Superior temporal gyrus (tissue), 1 donor: ENCODE measurements at regions not wholly inside any gene's neighbourhood (a gene's known extent, or its start where the extent isn't known, plus 50 kb on each side); places are given as distances from the start of the nearest gene placed in this dataset.
A peak's percentile ranks its signal among the peaks of the same experiment; 100 is the strongest.

Experiments used
- DNase-seq: peaks from one replicate; pipeline ENCODE4 v3.0.0-alpha.2; 2016; ENCODE audit errors: extremely low spot score

DNA sequence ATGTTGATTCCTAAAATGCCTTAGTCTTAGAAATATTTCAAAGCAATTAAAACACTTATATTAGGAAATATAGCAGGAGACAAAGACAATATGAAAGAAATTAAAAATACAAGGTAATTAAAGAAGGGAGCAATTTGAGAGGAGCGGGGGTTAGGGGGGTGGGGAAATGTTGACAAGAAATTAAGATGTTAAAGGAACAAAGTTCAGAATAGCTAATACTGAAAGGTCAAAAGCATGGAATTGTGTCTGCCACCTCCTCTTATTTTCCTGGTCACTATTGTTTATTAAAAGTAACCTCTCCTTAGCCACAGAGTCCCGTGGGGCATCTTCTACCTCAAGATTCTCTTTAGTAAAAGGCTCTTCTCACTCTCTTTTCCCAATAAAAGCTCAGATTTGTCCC, 244.1 kb downstream of the MREG start:
- DNase-seq: no peak

DNA sequence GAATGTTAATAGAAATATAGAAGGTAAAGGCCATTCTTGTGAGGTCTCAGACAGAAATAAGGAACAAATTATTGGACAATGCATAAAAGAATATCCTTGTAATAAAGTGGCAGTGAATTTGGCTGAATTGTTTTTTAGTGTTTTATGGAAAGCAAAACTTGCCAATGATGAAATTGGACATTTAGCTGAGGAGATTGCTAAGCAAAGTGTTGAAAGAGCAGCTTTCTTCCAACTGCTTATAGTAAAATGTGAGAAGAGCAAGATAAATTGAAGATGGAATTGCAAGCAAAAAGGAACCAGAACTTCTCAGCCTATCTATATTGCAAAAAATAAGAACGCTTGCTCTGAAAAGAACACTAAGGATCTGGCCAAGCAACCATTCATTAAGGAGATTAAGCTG, 245.7 kb downstream of the MREG start:
- DNase-seq: no peak

- DNase-seq: no peak
These were observed 247.5 kb downstream of the MREG start for GRCh38 chr2:215765729-215766360.

GRCh38 chr2:215764441-215765048, 248.8 kb downstream of the MREG start:
- no peak for DNase-seq

GRCh38 chr2:215760557-215760956, 252.8 kb downstream of the MREG start:
- DNase-seq: no peak

GRCh38 chr2:215760091-215760490, 253.3 kb downstream of the MREG start:
- no peak for DNase-seq

GRCh38 chr2:215758691-215759090, 254.7 kb downstream of the MREG start:
- DNase-seq: no peak

DNA sequence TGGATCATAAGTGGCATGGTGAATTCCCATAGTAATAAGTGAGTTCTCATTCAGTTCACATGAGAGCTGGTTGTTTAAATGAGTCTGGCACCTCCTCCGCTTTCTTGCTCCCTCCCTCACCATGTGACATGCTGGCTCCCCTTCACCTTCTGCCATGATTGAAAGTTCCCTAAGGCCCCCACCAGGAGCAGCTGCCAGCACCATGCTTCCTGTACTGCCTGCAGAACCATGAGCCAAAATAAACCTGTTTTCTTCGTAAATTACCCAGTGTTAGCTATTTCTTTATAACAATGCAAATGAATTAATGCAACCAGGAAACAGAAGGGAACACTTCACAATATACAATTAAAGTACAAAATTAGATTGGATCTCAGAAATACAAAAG, 257.0 kb downstream of the MREG start:
- no peak for DNase-seq

- DNase-seq: no peak
These were observed 257.6 kb downstream of the MREG start for GRCh38 chr2:215755641-215756345.

DNA sequence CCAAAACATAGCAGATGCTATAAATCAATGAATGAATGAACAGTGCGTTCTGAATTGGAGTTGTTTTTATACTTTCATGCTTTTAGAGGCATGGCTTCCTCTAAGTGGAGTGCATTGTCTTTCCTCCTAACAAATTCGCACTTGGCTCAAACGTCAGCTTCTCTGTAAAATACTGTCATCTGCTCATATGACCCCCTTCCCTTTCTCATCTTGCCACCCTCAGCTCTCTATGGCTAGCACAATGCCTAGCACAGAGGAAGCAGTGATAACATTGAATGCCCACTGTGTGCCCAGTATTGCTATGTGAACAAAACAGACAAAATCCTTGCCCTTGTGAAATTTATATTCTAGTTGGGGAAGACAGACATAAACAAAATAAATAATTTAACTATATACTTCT, 258.8 kb downstream of the MREG start:
- DNase-seq: no peak

DNA sequence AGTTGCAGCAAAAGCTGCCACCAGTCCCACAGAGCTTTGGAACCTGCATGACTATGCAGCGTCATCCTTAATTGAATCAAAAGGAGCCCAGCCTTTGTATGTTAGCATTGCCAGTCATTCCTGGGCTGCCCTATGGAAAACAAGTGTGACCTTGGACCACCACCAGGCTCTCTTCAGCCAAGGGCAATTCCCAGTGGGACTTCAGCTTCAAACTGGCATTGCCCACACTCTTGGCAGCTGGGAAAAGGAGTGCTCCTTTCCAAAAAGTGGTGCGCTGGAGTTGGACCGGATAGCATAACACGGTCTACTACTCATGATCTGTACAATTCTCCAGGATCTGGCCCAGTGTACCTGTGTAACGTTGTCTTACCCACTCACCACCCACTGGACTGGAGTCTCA, 259.5 kb downstream of the MREG start:
- no peak for DNase-seq

DNA sequence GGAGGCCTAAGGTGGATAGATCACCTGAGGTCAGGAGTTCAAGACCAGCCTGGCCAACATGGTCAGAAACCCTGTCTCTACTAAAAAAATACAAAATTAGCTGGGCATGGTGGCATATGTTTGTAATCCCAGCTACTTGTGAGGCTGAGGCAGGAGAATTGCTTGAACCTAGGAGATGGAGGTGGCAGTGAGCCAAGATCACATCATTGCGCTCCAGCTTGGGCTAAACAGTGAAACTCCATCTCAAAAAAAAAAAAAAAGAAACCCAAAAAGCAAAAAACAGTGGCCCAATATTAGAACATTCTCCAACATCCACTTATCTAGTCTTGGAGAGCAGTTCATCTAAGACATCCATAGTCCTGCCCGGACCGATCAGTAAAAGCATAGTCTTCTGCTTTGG, 260.4 kb downstream of the MREG start:
- no peak for DNase-seq

- DNase-seq: no peak
These were observed 260.9 kb downstream of the MREG start for GRCh38 chr2:215752436-215752835.

GRCh38 chr2:215751911-215752272, 261.5 kb downstream of the MREG start:
- no peak for DNase-seq

- no peak for DNase-seq
These were observed 262.0 kb downstream of the MREG start for GRCh38 chr2:215751200-215751910.

GRCh38 chr2:215750763-215751162, 262.6 kb downstream of the MREG start:
- DNase-seq: no peak

- no peak for DNase-seq
These were observed 264.0 kb downstream of the MREG start for GRCh38 chr2:215749092-215749957.

DNA sequence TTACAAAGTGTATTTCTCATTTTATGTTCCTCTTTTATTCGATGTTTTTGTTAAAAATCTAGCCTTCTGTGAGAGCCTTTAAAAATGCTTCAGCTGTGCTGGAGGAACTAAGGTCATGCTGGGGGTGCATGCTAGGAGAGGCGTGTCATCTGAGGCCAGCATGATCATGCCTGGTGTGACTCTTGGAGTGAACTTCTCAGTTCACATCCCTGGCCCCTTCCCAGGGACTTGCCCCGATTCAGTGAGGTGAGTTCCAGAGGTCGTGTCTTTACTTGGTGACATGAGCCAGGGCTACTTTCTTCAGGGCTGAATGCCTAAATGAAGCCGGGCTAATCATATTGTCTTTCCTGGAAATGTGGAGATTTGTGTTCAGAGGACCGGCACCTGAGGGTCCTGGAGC, 264.9 kb downstream of the MREG start:
- DNase-seq: peak; percentile 21

DNA sequence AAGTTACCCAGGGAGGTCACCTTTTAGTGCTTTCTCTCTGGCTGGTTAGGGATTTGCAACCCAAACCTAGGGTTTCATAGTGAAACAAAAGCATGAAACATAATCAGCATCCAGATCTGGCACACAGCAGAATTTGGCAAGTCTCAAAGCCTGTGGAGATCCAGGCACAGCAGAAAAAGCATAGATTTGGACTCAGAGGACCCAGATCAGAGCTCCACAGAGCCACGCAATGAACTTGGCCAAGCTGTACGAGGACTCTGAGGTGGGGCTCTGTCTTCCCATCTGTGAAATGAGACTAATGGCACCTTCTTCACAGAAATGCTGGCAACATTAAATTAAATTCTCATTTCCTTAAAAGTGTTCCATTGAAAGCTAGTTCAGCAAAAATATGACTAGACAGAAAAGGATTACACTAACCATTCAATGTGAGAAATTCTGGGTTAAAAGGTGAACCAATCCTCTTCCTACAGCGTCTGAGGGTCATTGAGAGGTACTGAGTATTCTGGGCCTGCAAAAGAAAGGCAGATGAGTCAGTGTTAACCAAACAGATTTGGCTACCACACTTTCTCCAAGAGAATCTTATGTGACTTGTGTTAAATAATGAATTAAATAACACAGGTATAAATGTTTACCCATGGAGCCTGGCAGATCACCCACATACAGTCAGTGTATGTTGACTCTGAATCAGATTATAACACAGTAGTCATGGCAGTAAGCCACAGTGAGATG, 266.3 kb downstream of the MREG start:
- DNase-seq: no peak

DNA sequence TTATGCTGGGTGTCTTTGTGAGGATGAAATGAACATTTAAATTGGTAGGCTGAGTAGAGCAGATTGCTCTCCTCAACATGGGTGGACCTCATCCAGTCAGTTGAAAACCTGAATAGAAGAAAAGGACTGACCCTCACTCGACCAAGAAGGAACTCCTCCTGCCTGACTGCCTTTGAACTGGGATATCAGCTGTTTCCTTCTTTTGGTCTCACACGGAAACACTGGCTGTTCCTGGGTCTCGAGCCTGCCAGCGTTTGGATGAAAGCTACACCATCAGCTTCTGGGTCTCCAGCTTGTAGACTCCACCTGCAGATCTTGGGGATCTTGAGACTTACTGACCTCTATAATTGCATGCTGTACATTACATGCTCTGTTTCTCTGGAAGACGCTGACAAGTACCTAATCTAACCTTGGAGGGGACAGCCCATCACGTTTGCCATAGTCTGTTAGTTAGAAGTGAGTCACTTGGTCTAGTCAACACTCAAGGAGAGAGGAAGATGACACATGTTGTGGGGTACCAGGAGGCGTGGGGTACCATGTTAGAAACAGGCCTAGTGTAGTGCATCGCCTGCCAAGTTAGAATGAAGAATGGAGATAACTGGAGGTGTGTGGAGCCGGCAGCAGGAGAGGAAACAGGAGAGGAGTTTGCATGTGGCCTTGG, 267.0 kb downstream of the MREG start:
- DNase-seq: no peak

DNA sequence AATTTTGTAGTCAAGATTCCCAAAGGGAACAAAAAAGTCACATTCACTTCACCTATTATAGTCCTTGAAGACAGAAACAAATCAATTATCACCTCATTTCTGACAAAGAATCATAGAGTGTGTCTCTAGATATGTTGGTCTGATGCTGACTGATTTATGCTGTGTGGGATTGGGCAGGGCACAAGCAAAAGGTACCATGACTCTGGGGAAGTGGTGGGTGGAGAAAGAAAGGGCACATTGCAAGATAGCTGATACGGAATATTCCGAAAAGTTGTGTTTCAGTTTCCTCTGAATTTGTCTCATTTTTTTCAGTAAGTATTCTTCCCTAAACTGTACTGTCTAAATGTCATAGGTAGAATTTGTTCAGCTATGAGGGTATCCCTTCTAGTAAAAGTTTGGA, 268.0 kb downstream of the MREG start:
- no peak for DNase-seq
